ENCODE measurements at regions not wholly inside any gene's neighbourhood (a gene's known extent, or its start where the extent isn't known, plus 50 kb on each side); places are given as distances from the start of the nearest gene placed in this dataset.

DNA sequence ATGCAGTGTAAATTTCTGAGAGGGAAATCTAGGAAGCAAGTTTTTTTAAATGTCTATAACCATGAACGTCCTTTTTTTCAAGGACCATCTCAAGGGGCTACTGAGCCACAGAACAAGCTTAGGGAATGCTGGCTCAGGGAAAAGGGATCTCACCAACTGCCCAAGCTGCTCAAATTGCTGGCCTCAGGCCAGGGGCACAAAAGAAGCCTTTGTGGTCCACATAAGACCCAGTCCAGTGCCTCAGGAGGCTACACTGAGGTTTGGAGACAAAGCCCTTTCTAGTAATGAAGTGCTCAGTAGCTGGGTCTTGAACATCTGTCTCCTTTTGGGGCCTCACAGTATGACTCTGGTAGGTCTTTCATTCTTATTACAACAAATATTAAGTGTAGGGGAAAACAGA is 305.5 kb downstream of the RAB28 start:
- TF ChIP-seq, protein P1, sequence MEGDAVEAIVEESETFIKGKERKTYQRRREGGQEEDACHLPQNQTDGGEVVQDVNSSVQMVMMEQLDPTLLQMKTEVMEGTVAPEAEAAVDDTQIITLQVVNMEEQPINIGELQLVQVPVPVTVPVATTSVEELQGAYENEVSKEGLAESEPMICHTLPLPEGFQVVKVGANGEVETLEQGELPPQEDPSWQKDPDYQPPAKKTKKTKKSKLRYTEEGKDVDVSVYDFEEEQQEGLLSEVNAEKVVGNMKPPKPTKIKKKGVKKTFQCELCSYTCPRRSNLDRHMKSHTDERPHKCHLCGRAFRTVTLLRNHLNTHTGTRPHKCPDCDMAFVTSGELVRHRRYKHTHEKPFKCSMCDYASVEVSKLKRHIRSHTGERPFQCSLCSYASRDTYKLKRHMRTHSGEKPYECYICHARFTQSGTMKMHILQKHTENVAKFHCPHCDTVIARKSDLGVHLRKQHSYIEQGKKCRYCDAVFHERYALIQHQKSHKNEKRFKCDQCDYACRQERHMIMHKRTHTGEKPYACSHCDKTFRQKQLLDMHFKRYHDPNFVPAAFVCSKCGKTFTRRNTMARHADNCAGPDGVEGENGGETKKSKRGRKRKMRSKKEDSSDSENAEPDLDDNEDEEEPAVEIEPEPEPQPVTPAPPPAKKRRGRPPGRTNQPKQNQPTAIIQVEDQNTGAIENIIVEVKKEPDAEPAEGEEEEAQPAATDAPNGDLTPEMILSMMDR (conservative IDR thresholded peaks at IDR 0.05; ENCODE audit: low read depth in 2 of 2), result no peak
- TF ChIP-seq EZH2phosphoT487 (IDR thresholded peaks at IDR 0.05; ENCODE audit: unreplicated experiment), result no peak
